ENCODE measurements at regions not wholly inside any gene's neighbourhood (a gene's known extent, or its start where the extent isn't known, plus 50 kb on each side); places are given as distances from the start of the nearest gene placed in this dataset.
"Not testable (repeated sequence)": the region's sequence is repeated elsewhere in the genome, so short reads cannot be mapped to it uniquely, and the experiment has no call there.

GRCh38 chr9:110066929-110067716 lies 140.8 kb downstream of the C9orf152 start:
- DNase-seq, result no peak

DNA sequence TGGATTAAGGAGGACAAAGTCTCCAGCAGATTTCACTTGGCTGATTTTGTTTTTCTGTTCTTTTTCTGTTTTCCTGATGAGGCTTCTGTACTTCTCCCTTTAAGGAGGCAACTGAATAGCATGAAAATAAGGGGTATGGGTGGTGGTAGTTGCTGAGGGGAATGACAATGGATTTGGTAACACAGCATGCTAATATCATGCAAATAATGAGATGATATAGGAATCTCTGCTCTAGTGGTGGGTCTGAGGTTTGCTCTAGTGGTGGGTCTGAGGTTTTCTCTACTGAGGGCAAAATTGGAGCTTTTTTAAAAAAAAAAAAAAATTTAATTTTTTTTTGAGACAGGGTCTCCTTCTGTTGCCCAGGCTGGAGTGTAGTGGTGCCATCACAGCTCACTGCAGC lies 139.7 kb downstream of the C9orf152 start:
- no peak for DNase-seq

GRCh38 chr9:110069326-110070248 lies 138.4 kb downstream of the C9orf152 start:
- no peak for DNase-seq

- DNase-seq, result no peak
These were observed 135.2 kb downstream of the C9orf152 start for GRCh38 chr9:110072597-110073355.

GRCh38 chr9:110073356-110073905 lies 134.5 kb downstream of the C9orf152 start:
- DNase-seq, result no peak

- DNase-seq, result no peak
These were observed 130.8 kb downstream of the C9orf152 start for GRCh38 chr9:110076894-110077725.

DNA sequence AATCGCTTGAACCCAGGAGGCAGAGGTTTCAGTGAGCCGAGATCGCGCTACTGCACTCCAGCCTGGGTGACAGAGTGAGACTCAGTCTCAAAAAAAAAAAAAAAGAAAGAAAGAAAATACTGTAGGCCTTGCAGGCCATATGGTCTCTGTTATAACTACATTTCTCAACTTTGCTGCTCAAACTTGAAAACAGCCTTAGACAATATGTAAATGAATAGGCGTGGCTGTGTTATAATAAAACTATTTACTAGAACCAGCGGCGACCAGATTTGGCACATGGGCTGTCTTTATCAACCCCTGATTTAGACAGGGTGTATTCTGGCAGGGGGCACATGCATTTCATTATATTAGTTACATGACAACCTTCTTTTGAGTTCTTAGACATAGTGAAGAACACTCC lies 130.0 kb downstream of the C9orf152 start:
- no peak for DNase-seq

DNA sequence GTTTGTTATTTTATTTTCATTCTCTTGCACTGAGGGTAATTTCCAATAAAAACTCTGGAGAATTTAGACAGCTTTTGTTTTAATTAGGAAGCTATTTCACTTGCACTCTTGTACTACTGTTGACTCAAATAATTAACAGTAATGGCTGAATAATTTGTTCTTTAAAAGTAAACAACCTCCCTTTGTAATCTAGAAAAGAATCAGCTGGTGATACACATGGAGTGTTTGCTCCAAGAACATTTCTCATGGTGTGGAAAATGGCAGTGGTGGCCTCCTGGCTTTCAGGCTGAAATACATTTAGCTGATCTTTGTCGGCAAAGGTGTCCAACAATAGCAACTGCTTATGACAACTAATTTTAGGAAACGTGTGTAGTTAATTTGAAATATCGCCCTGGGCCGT lies 129.4 kb downstream of the C9orf152 start:
- no peak for DNase-seq

DNA sequence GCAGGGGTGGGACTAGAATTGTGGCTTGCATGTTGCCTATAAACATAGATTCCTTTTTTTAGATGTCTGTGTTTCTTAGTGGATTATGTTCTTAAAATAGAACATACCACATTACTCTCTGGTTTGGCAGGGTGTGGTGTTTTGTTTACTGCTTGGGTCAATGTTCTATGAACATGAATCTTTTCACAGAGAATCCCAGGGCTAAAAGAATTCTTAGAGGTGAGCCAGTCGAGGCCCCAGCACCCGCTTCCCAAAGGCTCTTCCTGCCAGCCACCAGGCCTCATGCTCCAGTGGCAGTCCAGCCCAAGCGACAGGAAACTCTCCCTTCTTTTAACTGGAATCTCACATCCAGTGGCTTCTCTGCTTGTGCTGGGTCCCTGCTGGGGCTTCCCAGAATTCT lies 126.6 kb downstream of the C9orf152 start:
- DNase-seq, result no peak

- no peak for DNase-seq
These were observed 124.1 kb downstream of the C9orf152 start for GRCh38 chr9:110083866-110084265.

- DNase-seq, result no peak
These were observed 121.4 kb downstream of the C9orf152 start for GRCh38 chr9:110086537-110086936.

- no peak for DNase-seq
These were observed 120.4 kb downstream of the C9orf152 start for GRCh38 chr9:110087605-110088004.

DNA sequence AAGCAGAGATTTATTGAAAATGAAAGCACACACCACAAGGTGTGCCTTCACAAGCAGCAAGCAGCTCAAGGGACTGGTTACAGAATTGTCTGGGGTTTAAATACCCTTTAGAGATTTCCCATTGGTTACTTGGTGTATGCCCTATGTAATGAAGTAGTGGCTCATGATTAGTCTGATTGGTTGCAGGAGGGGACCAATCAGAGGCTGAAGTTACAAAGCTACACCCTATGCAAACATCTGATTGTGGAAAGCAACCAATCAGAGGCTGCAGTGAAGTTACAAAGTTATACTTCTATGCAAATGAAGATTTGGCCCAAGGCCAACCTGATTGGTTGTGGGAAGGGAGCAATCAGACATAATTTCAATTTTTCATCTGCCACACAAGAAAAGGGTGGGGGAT lies 119.9 kb downstream of the C9orf152 start:
- DNase-seq, result no peak

DNA sequence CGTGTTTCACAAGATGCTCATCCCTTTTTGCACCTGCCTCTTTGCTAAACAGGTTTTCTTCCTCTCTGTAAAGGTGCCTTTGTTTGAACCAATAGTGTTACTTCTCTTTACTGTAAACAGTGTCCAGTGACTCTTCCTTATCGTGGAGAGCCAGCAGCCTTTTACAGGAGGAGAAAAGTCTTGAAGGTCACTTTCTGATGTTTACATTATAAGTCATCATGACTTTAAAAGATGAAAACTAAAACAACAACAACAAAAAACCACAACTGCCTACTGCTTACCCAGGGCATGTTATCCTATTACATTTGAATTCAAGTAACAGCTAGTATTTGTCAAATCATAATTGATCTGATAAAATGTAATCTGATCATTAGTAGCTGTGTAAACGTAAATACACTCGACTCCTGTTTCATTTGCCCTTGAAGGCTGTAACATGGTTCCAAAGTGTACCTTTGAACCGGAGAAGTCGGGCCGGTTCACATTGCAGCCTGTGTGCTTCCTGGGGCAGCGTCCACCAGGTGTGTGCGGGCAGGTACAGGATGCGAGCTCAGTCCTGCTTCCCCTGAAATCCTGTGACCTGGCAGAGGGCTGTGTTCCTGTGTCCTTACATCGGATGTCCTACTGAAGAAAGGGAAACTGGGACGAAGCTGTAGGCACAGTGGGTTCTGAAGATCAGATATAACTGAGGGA lies 118.1 kb downstream of the C9orf152 start:
- no peak for DNase-seq

DNA sequence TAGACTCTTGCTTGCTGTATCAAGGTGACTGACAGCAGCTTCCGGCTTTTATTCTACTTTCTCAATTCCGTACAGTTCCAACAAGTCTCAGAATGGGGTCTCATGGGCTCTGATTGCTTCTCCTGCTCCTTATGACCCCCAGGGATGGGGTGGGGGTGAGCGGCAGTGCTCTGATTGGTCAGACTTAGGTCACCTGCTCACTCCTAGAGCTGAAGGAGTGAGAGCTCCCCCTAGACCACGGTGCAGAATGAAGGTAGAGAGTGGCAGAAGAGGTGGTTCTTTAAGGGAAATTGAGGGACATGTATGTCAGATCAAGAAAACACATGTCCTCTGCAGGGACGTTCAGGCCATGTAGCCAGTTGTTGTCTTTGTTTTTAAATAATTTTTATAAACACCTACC lies 115.2 kb downstream of the C9orf152 start:
- DNase-seq, result no peak

DNA sequence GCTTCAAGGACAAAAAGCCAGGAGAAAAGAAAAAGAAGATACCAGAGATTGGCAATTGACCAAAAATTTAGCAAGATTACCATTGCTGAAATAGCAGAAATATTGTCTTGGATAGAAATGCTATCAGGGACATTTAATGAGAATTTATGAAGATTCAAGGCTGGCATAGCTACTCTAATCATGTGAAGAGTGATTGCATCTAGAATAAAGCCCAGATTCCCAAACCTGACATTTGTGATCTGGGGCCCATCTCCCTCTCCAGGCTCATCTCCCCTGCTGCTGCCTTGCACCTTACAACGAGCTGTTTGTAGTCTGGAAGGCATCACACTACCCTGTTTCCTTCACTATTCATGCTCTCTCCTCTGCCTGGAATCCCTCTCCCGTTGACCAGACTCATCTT lies 114.5 kb downstream of the C9orf152 start:
- no peak for DNase-seq

- no peak for DNase-seq
These were observed 114.1 kb downstream of the C9orf152 start for GRCh38 chr9:110093871-110094270.

- DNase-seq, result no peak
These were observed 112.8 kb downstream of the C9orf152 start for GRCh38 chr9:110095161-110095595.

DNA sequence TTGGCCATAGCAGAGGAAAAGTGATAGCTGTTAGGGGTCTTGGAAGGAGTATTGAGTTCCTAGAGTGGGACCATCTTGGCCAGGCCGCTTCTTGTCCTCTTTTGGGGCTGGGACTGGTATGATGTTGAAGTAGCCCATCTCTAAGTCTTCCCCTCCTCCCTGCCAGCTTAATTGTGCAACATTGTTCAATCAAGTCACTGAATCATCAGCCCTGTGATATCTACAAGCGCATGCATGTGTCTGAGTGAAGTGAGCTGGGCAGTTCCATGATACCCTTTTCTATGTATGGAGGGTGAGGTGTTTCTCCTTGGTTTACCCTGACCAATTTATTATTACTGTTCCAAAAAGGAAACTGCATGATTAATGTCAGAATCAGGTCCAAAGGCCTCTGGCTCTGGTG lies 112.2 kb downstream of the C9orf152 start:
- DNase-seq, result no peak

GRCh38 chr9:110096674-110097073 lies 111.3 kb downstream of the C9orf152 start:
- DNase-seq, result not testable (repeated sequence)
